Tibial nerve (tissue), 4 donors: ENCODE measurements at regions not wholly inside any gene's neighbourhood (a gene's known extent, or its start where the extent isn't known, plus 50 kb on each side); places are given as distances from the start of the nearest gene placed in this dataset.

ENCODE experiments used
- DNase-seq, 2 donors: peaks; one replicate each; pipeline ENCODE4 v3.0.0-alpha.2; 2019; ENCODE audit warnings: low spot score in 2 of 2
- H3K27ac ChIP-seq, 4 donors: fragments of 200-600 bp; sonication (generic) in 3 of 4; one replicate each; pipeline ENCODE4 v1.5.1; 2017 to 2019; ENCODE audit warnings: mild to moderate bottlenecking in 1 of 4
- H3K27me3 ChIP-seq, 2 donors: fragments of 200-600 bp; sonication (generic) in 1 of 2; one replicate each; pipeline versions ENCODE4 v1.5.1 to v1.6.0; 2017 to 2019
- H3K36me3 ChIP-seq, 3 donors: fragments of 200-600 bp; sonication (generic); one replicate each; pipeline ENCODE4 v1.5.1; 2018 to 2019
- H3K4me1 ChIP-seq, 4 donors: fragments of 200-600 bp; sonication (generic) in 3 of 4; one replicate each; pipeline ENCODE4 v1.5.1; 2017 to 2019
- H3K4me3 ChIP-seq, 4 donors: fragments of 200-600 bp; sonication (generic) in 3 of 4; one replicate each; pipeline ENCODE4 v1.5.1; 2017 to 2019; ENCODE audit warnings: mild to moderate bottlenecking in 1 of 4, moderate library complexity in 1 of 4
- H3K9me3 ChIP-seq, 4 donors: fragments of 200-600 bp; sonication (generic) in 3 of 4; one replicate each; pipeline ENCODE4 v1.5.1; 2017 to 2019
- CTCF ChIP-seq, 5 experiments: fragments of 200-600 bp in 3 of 5; fragments of 450-650 bp in 2 of 5; sonication (generic) in 3 of 5; IDR thresholded peaks; one replicate each; pipeline ENCODE4 v1.5.1; 2016 to 2019; ENCODE audit warnings: antibody characterized with exemption in 5 of 5, mild to moderate bottlenecking in 3 of 5, moderate library complexity in 2 of 5
- EP300 ChIP-seq, 2 donors: sonication (generic); formaldehyde crosslinking; IDR thresholded peaks; one replicate each; pipeline ENCODE4 v1.6.1; 2017; ENCODE audit warnings: antibody characterized with exemption in 2 of 2, mild to moderate bottlenecking in 1 of 2
- POLR2A ChIP-seq, 2 donors: fragments of 450-650 bp; IDR thresholded peaks; one replicate each; pipeline ENCODE4 v1.6.1; 2017; ENCODE audit warnings: antibody characterized with exemption in 2 of 2, mild to moderate bottlenecking in 2 of 2, moderate library complexity in 2 of 2
- WGBS, 2 donors: methylation state at CpG; one replicate each; pipeline ENCODE4 v1.1.5; 2018; 5-methylcytosine and 5-hydroxymethylcytosine counted together

- H3K9me3 ChIP-seq: no peaks in the 10 kb centered on the region
- DNase-seq: no peak
- no peaks in the 10 kb centered on the region for H3K4me1 ChIP-seq
- no peak overlapping the region for H3K27ac ChIP-seq
- TF ChIP-seq POLR2A (IDR thresholded peaks at IDR 0.05) (no peak), EP300 (IDR thresholded peaks at IDR 0.05) (no peak), CTCF (IDR thresholded peaks at IDR 0.05) (no peak)
- 74 to 81% methylated on average over 1 of the region's 1 CpG for WGBS, 2 donors
- no peaks in the 10 kb centered on the region for H3K27me3 ChIP-seq
- H3K36me3 ChIP-seq: no peaks in the 10 kb centered on the region
- H3K4me3 ChIP-seq: no peak overlapping the region
These were observed 391.7 kb downstream of the ZEB2 start for GRCh38 chr2:144128130-144128746.

GRCh38 chr2:144127693-144128092, 392.2 kb downstream of the ZEB2 start:
- Histone ChIP-seq H3K4me1 (no peaks in the 10 kb centered on the region), H3K36me3 (no peaks in the 10 kb centered on the region), H3K27me3 (no peaks in the 10 kb centered on the region), H3K9me3 (no peaks in the 10 kb centered on the region), H3K4me3 (no peak overlapping the region), H3K27ac (no peak overlapping the region)
- 94 to 98% methylated on average over 2 of the region's 2 CpGs for WGBS, 2 donors
- TF ChIP-seq CTCF (IDR thresholded peaks at IDR 0.05) (no peak), EP300 (IDR thresholded peaks at IDR 0.05) (no peak), POLR2A (IDR thresholded peaks at IDR 0.05) (no peak)
- DNase-seq: no peak

GRCh38 chr2:144126302-144126701, 393.6 kb downstream of the ZEB2 start:
- H3K4me3 ChIP-seq: no peak overlapping the region
- no peaks in the 10 kb centered on the region for H3K36me3 ChIP-seq
- WGBS, 2 donors: 94 to 97% methylated on average over 1 of the region's 1 CpG
- no peaks in the 10 kb centered on the region for H3K4me1 ChIP-seq
- H3K9me3 ChIP-seq: no peaks in the 10 kb centered on the region
- no peak for TF ChIP-seq POLR2A (IDR thresholded peaks at IDR 0.05)
- no peak overlapping the region for H3K27ac ChIP-seq
- DNase-seq: no peak
- no peaks in the 10 kb centered on the region for H3K27me3 ChIP-seq

- no peaks in the 10 kb centered on the region for H3K4me1 ChIP-seq
- no peak for DNase-seq
- H3K9me3 ChIP-seq: no peaks in the 10 kb centered on the region
- 68 to 70% methylated on average over 2 of the region's 2 CpGs for WGBS, 2 donors
- no peaks in the 10 kb centered on the region for H3K36me3 ChIP-seq
- no peak overlapping the region for H3K4me3 ChIP-seq
- TF ChIP-seq CTCF (IDR thresholded peaks at IDR 0.05): no peak
- TF ChIP-seq POLR2A (IDR thresholded peaks at IDR 0.05): no peak
- no peak for TF ChIP-seq EP300 (IDR thresholded peaks at IDR 0.05)
- H3K27ac ChIP-seq: no peak overlapping the region
- H3K27me3 ChIP-seq: no peaks in the 10 kb centered on the region
These were observed 394.2 kb downstream of the ZEB2 start for GRCh38 chr2:144125751-144126150.

- Histone ChIP-seq H3K27me3 (no peaks in the 10 kb centered on the region), H3K4me1 (no peaks in the 10 kb centered on the region), H3K36me3 (no peaks in the 10 kb centered on the region), H3K9me3 (no peaks in the 10 kb centered on the region), H3K27ac (no peak overlapping the region), H3K4me3 (no peak overlapping the region)
- DNase-seq: no peak
- 92 to 95% methylated on average over 4 of the region's 4 CpGs for WGBS, 2 donors
- no peak for TF ChIP-seq POLR2A (IDR thresholded peaks at IDR 0.05)
- TF ChIP-seq EP300 (IDR thresholded peaks at IDR 0.05): no peak
- TF ChIP-seq CTCF (IDR thresholded peaks at IDR 0.05): no peak
These were observed 395.0 kb downstream of the ZEB2 start for GRCh38 chr2:144124882-144125281.

- H3K27me3 ChIP-seq: no peaks in the 10 kb centered on the region
- H3K4me3 ChIP-seq: no peak overlapping the region
- H3K36me3 ChIP-seq: peaks cover 0 to 12% (median 0%) of the 10 kb centered on the region in 3 donors
- H3K27ac ChIP-seq: no peak overlapping the region
- TF ChIP-seq POLR2A (IDR thresholded peaks at IDR 0.05) (no peak), CTCF (IDR thresholded peaks at IDR 0.05) (no peak), EP300 (IDR thresholded peaks at IDR 0.05) (no peak)
- 92 to 93% methylated on average over 4 of the region's 4 CpGs for WGBS, 2 donors
- no peak for DNase-seq
- no peaks in the 10 kb centered on the region for H3K4me1 ChIP-seq
- no peaks in the 10 kb centered on the region for H3K9me3 ChIP-seq
These were observed 399.4 kb downstream of the ZEB2 start for GRCh38 chr2:144120487-144120886.
